ENCODE measurements at regions not wholly inside any gene's neighbourhood (a gene's known extent, or its start where the extent isn't known, plus 50 kb on each side); places are given as distances from the start of the nearest gene placed in this dataset.

- H3K9me3 ChIP-seq, result no peaks in the 10 kb centered on the region
- no peaks in the 10 kb centered on the region for H3K4me1 ChIP-seq
- TF ChIP-seq CTCF (IDR thresholded peaks at IDR 0.05), result no peak
- ATAC-seq (no peak), DNase-seq (no peak)
- no peaks in the 10 kb centered on the region for H3K36me3 ChIP-seq
- H3K27me3 ChIP-seq, result no peaks in the 10 kb centered on the region
- no peak overlapping the region for H3K27ac ChIP-seq
- intact Hi-C loops (cut with DNase I), result loop anchor here (5.0 kb wide), 1 partner anchor 344 kb away; no protein-coding TSS in a partner anchor
- no peak overlapping the region for H3K4me3 ChIP-seq
Observed at GRCh38 chr20:22681591-22682248, 97.3 kb upstream of the FOXA2 start.

DNA sequence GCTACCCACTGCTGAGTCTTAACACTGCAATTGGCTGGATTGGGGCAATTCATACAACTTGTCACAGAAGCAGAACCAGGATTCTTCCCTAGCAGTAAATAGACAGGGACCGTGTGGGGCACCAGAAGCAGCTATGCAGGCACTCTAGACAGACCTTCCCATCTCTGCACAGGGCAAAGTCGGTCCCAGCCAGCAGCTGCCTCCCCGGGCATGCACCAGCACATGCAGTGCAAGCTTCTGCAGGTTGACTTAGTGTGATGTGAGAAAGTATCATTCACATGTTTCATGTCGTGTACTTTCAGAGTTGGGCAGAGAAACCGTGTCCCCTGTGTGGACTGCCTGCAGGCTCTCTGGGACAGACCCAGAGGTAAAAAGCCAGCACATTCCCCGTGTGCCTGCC is 98.0 kb upstream of the FOXA2 start:
- H3K9me3 ChIP-seq, result no peaks in the 10 kb centered on the region
- no peaks in the 10 kb centered on the region for H3K27me3 ChIP-seq
- H3K4me3 ChIP-seq, result no peak overlapping the region
- ATAC-seq (no peak), DNase-seq (no peak)
- H3K27ac ChIP-seq, result no peak overlapping the region
- H3K36me3 ChIP-seq, result no peaks in the 10 kb centered on the region
- no peak for TF ChIP-seq CTCF (IDR thresholded peaks at IDR 0.05)
- intact Hi-C loops (cut with DNase I), result loop anchor here (5.0 kb wide), 1 partner anchor 345 kb away; no protein-coding TSS in a partner anchor
- H3K4me1 ChIP-seq, result no peaks in the 10 kb centered on the region

DNA sequence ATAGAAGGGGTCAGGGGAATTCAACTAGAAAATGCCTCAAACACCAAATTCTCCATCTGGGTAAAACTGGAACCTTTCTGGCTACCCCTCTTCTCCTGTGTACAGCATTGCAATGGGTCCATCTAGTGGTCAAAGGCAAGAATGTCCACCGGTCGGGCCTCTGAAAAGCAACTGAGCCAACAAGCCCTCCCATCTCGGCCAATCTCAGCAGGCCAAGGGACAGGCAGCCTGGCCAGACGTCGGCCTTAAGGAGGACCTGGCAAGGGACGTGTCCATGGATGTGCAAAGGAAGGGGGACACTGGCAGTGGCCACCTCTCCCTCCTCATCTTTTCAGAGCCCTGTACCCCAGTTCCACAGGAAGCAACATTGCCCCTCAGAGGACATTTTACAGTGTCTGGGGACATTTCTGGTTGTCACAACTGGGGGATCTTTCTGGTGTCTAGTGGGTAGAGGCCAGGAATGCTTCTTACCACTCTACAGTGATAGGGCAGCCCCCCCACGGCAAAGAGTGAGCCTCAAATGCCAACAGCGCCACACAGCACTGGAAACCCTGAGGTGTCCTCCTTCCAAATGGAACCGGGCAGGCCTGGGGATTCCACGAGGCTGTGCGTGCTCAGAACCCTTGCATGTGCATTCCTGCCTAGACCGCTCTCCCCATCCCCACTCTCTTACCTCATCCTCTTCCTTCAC is 99.8 kb upstream of the FOXA2 start:
- Histone ChIP-seq H3K4me1 (no peaks in the 10 kb centered on the region), H3K4me3 (no peak overlapping the region), H3K27me3 (no peaks in the 10 kb centered on the region), H3K36me3 (no peaks in the 10 kb centered on the region), H3K27ac (no peak overlapping the region), H3K9me3 (no peaks in the 10 kb centered on the region)
- intact Hi-C loops (cut with DNase I), result loop anchor here (5.0 kb wide), 1 partner anchor 347 kb away; no protein-coding TSS in a partner anchor
- DNase-seq, result no peak
- peak; percentile 89 for ATAC-seq
- peak; percentile 86 for TF ChIP-seq CTCF (IDR thresholded peaks at IDR 0.05)

DNA sequence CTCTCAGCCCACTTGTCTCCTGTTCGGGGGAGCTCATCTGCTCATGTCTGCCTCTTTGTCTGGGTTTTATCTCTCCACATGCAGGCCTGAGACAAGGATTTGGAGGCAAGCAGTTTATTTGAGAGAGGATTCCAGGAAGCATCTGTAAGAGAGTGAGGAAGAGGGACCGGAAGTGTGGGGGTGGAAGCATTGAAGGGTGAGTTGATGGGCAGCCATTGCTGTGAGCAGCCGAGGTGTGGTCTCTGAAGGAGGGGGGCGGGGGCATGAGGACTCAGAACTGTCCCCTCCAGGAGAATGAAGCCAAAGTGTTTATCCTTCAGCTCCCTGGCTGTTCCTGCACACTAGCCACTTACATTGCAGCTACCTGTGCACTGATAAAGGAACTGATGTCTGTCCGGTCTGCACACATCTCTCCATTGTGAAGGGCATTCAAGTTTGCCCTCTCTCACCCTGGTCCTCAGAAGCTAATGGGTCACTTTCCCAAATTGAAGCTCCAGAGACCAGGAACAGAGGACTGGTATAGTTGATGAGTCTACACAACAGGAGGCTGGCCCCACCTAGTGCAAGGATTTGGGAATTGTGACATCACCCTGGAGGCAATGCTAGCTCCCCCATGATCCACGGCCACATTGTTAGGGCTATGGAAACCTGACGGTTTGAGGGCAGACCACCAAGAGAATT is 100.5 kb upstream of the FOXA2 start:
- no peak for TF ChIP-seq CTCF (IDR thresholded peaks at IDR 0.05)

DNA sequence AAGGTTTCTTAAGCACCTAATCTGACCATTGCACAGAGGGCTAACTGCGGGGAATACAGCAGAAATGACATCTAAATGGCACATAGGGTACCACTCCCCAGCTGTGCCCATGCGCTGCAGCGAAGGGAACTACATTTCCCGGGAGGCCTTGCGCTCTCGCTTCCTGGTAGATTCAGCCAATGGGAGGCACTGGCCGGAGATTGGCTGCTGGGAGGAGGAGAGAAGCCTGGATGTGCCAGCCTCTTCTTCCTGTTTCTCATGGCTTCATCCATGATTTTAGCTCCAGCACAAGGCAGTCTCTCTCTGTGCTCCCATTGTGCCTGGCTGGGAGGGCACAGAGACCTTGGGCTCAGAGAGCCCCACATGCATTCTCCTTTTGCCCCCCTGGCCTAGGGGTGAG is 101.7 kb upstream of the FOXA2 start:
- DNase-seq, result peak; percentile 75

More for the DNA sequence above, 100.5 kb upstream of the FOXA2 start:
- H3K27ac ChIP-seq, result no peak overlapping the region
- H3K4me3 ChIP-seq, result no peak overlapping the region
- no peak for DNase-seq
- no peaks in the 10 kb centered on the region for H3K4me1 ChIP-seq
- no peak for ATAC-seq
- H3K36me3 ChIP-seq, result no peaks in the 10 kb centered on the region
- intact Hi-C loops (cut with DNase I), result loop anchor here (5.0 kb wide), 1 partner anchor 348 kb away; no protein-coding TSS in a partner anchor
- H3K27me3 ChIP-seq, result no peaks in the 10 kb centered on the region
- H3K9me3 ChIP-seq, result no peaks in the 10 kb centered on the region

More for the DNA sequence above, 101.7 kb upstream of the FOXA2 start:
- no peak overlapping the region for H3K27ac ChIP-seq
- no peak overlapping the region for H3K4me3 ChIP-seq
- intact Hi-C loops (cut with DNase I), result no loop called here
- peak; percentile 64 for ATAC-seq
- H3K9me3 ChIP-seq, result no peaks in the 10 kb centered on the region
- no peaks in the 10 kb centered on the region for H3K4me1 ChIP-seq
- H3K36me3 ChIP-seq, result no peaks in the 10 kb centered on the region
- no peaks in the 10 kb centered on the region for H3K27me3 ChIP-seq
- TF ChIP-seq CTCF (IDR thresholded peaks at IDR 0.05), result no peak
